HepG2 (cell line): ENCODE measurements at regions not wholly inside any gene's neighbourhood (a gene's known extent, or its start where the extent isn't known, plus 50 kb on each side); places are given as distances from the start of the nearest gene placed in this dataset.

ENCODE experiments used
- ATAC-seq: fragments of 200-7000 bp; cut with Tn5 transposase; 3 replicates; pipeline ENCODE4 v1.9.1; 2020; ENCODE audit warnings: mild to moderate bottlenecking, moderate library complexity
- BruUV-seq: library from RNA; stranded (reverse); fragments of 400-500 nt; replicated peaks from 2 replicates; lab custom pipeline; 2021; lab: Mats Ljungman, UMichigan
- CTCF ChIA-PET: fragments of 300-600 bp; formaldehyde crosslinking; extraction: SDS; loops from one replicate; lab custom pipeline; 2021; ENCODE audit warnings: low total read pairs, inconsistent platforms, low intra/inter-chr PET ratio; lab: Yijun Ruan, JAX
- POLR2A ChIA-PET: fragments of 350-600 bp; sonication (Branson Sonifier 250); formaldehyde crosslinking; loops from one replicate; lab custom pipeline; 2020; ENCODE audit warnings: antibody characterized with exemption, inconsistent platforms; lab: Yijun Ruan, JAX
- DNase-seq: peaks from one replicate; pipeline ENCODE4 v3.0.0-alpha.2; 2015; ENCODE audit warnings: low spot score
- FAIRE-seq: peaks from 3 replicates; lab custom pipeline; 2011; peaks lifted over from hg19 to GRCh38; lab: Jason Lieb, UNC
- H2AFZ ChIP-seq: one replicate; pipeline ENCODE4 v1.6.1; 2011; ENCODE audit warnings: low read length, inconsistent platforms
- H3K27ac ChIP-seq: fragments of 300-600 bp; 3 replicates; pipeline ENCODE4 v1.8.0; 2011; ENCODE audit warnings: mixed run types, mild to moderate bottlenecking, mixed read lengths, low read length, inconsistent platforms; ENCODE audit not compliant: insufficient read depth; ENCODE audit errors: extremely low read length
- H3K27me3 ChIP-seq, 2 experiments: fragments of 200-600 bp in 1 of 2; 2 replicates in 1 of 2; 3 replicates in 1 of 2; pipeline versions ENCODE4 v1.6.0 to v1.8.0; 2011; ENCODE audit warnings: low read length in 2 of 2, mild to moderate bottlenecking in 2 of 2, moderate library complexity in 2 of 2, inconsistent platforms in 1 of 2; ENCODE audit not compliant: insufficient read depth in 2 of 2, control insufficient read depth in 1 of 2
- H3K36me3 ChIP-seq, 2 experiments: fragments of 200-600 bp in 1 of 2; replicated peaks in 1 of 2; 2 replicates in 1 of 2; 3 replicates in 1 of 2; pipeline versions ENCODE4 v1.5.1 to v1.8.0; 2011; ENCODE audit warnings: low read length in 2 of 2, inconsistent platforms in 1 of 2; ENCODE audit not compliant: insufficient read depth in 2 of 2, control insufficient read depth in 1 of 2
- H3K4me1 ChIP-seq: 2 replicates; pipeline ENCODE4 v1.5.1; 2012; ENCODE audit warnings: low read length, inconsistent platforms; ENCODE audit not compliant: insufficient read depth
- H3K4me2 ChIP-seq: 2 replicates; pipeline ENCODE4 v1.6.0; 2011; ENCODE audit warnings: low read depth, low read length, inconsistent platforms
- H3K4me3 ChIP-seq, 3 experiments: fragments of 200-600 bp in 1 of 3; sonication (generic), shearing (Covaris generic) in 1 of 3; replicated peaks in 1 of 3; 2 replicates each; pipeline ENCODE4 v1.5.1; 2011 to 2016; ENCODE audit warnings: low read length in 3 of 3, inconsistent platforms in 2 of 3, low read depth in 2 of 3, mild to moderate bottlenecking in 2 of 3, control low read depth in 1 of 3, mixed read lengths in 1 of 3; ENCODE audit not compliant: insufficient read depth in 1 of 3
- H3K79me2 ChIP-seq: one replicate; pipeline ENCODE4 v1.6.1; 2011; ENCODE audit warnings: low read length, inconsistent platforms; ENCODE audit not compliant: insufficient read depth
- H3K9ac ChIP-seq: 2 replicates; pipeline ENCODE4 v1.6.0; 2011; ENCODE audit warnings: mild to moderate bottlenecking, low read depth, low read length, inconsistent platforms; ENCODE audit not compliant: insufficient read depth
- H3K9me3 ChIP-seq: 2 replicates; pipeline ENCODE4 v1.5.1; 2012; ENCODE audit warnings: mild to moderate bottlenecking, low read length
- H4K20me1 ChIP-seq: 2 replicates; pipeline ENCODE4 v1.6.0; 2011; ENCODE audit warnings: inconsistent platforms, mild to moderate bottlenecking, low read length, moderate library complexity; ENCODE audit not compliant: insufficient read depth
- CENPX ChIP-seq: sonication (generic); formaldehyde crosslinking; IDR thresholded peaks from 2 replicates; pipeline ENCODE4 v1.9.0; 2021; ENCODE audit warnings: mild to moderate bottlenecking, missing genetic modification reagents, moderate library complexity
- ZNF160 ChIP-seq: sonication (generic); formaldehyde crosslinking; IDR thresholded peaks from 2 replicates; pipeline ENCODE4 v1.8.0; 2022; ENCODE audit warnings: mild to moderate bottlenecking, inconsistent platforms, missing genetic modification reagents
- WGBS: methylation state at CpG from one replicate; pipeline ENCODE4 v1.1.6; 2017; ENCODE audit warnings: low lambda C conversion rate; 5-methylcytosine and 5-hydroxymethylcytosine counted together
- in situ Hi-C: cut with HindIII; loops from 2 replicates; pipeline ENCODE4 v1.10.0; 2017; ENCODE audit warnings: low pct_unique_long_range_greater_than_20kb; ENCODE audit not compliant: extremely low pct_ligation_motif_present
- intact Hi-C: fragments of 100-400 bp; cut with micrococcal nuclease; formaldehyde crosslinking; loops from one replicate; pipeline ENCODE4 v1.10.0; 2022; ENCODE audit not compliant: unreplicated experiment
- TF ChIP-seq, protein P1 (sequence below): sonication (generic); formaldehyde crosslinking; conservative IDR thresholded peaks from 2 replicates; pipeline ENCODE4 v1.4.0; 2020; ENCODE audit warnings: missing genetic modification reagents
- TF ChIP-seq, protein P2 (sequence below): sonication (generic); formaldehyde crosslinking; IDR thresholded peaks from 2 replicates; pipeline ENCODE4 v1.9.0; 2021; ENCODE audit warnings: mild to moderate bottlenecking, missing genetic modification reagents
- TF ChIP-seq, protein P3 (sequence below): sonication (generic); formaldehyde crosslinking; IDR thresholded peaks from 2 replicates; pipeline ENCODE4 v1.4.0; 2020; ENCODE audit warnings: missing genetic modification reagents, mild to moderate bottlenecking, borderline replicate concordance
- TF ChIP-seq, protein P4 (sequence below): sonication (generic); formaldehyde crosslinking; IDR thresholded peaks from 2 replicates; pipeline ENCODE4 v1.8.1; 2023; ENCODE audit warnings: mild to moderate bottlenecking, missing genetic modification reagents

- no peak for FAIRE-seq
- 11% methylated on average over 1 of the region's 1 CpG for WGBS
- H2AFZ ChIP-seq, result no peak overlapping the region
Observed at GRCh38 chr5:27414099-27414498, 375.7 kb upstream of the CDH9 start.

DNA sequence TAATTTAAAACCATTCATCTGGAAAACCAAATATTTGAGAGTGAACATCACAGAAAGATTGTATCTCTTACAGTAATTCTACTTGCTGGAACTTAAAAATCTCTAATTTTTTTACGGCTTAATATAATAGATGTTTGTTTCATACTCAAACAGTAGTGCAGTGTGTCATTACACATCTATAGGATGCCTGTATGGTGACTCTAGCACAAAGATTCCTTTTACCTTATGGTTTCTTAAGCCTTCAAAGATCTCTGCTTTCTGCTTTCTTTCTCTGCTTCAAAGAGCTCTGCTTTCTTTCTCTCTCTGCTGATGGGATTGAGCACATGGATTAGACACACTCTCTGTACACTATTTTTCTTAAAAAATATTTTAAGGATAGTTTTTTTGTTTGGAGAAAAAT, 374.0 kb upstream of the CDH9 start:
- no peak for ATAC-seq
- ChIA-PET CTCF (no interaction called here), POLR2A (no interaction called here)
- Histone ChIP-seq H3K4me3 (no peak overlapping the region), H3K9me3 (no peaks in the 10 kb centered on the region), H2AFZ (no peak overlapping the region), H3K27ac (no peak overlapping the region), H3K27me3 (no peaks in the 10 kb centered on the region), H3K4me2 (no peak overlapping the region), H3K9ac (no peak overlapping the region), H3K79me2 (no peaks in the 10 kb centered on the region), H3K36me3 (no peaks in the 10 kb centered on the region), H3K4me1 (no peaks in the 10 kb centered on the region), H4K20me1 (no peaks in the 10 kb centered on the region)
- intact Hi-C loops, result no loop called here
- in situ Hi-C loops, result no loop called here
- 31% methylated on average over 1 of the region's 1 CpG for WGBS
- FAIRE-seq, result no peak
- no peak for DNase-seq
- no TSS peak for BruUV-seq
- TF ChIP-seq, protein P1, sequence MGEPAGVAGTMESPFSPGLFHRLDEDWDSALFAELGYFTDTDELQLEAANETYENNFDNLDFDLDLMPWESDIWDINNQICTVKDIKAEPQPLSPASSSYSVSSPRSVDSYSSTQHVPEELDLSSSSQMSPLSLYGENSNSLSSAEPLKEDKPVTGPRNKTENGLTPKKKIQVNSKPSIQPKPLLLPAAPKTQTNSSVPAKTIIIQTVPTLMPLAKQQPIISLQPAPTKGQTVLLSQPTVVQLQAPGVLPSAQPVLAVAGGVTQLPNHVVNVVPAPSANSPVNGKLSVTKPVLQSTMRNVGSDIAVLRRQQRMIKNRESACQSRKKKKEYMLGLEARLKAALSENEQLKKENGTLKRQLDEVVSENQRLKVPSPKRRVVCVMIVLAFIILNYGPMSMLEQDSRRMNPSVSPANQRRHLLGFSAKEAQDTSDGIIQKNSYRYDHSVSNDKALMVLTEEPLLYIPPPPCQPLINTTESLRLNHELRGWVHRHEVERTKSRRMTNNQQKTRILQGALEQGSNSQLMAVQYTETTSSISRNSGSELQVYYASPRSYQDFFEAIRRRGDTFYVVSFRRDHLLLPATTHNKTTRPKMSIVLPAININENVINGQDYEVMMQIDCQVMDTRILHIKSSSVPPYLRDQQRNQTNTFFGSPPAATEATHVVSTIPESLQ, result no peak
- TF ChIP-seq, protein P2, sequence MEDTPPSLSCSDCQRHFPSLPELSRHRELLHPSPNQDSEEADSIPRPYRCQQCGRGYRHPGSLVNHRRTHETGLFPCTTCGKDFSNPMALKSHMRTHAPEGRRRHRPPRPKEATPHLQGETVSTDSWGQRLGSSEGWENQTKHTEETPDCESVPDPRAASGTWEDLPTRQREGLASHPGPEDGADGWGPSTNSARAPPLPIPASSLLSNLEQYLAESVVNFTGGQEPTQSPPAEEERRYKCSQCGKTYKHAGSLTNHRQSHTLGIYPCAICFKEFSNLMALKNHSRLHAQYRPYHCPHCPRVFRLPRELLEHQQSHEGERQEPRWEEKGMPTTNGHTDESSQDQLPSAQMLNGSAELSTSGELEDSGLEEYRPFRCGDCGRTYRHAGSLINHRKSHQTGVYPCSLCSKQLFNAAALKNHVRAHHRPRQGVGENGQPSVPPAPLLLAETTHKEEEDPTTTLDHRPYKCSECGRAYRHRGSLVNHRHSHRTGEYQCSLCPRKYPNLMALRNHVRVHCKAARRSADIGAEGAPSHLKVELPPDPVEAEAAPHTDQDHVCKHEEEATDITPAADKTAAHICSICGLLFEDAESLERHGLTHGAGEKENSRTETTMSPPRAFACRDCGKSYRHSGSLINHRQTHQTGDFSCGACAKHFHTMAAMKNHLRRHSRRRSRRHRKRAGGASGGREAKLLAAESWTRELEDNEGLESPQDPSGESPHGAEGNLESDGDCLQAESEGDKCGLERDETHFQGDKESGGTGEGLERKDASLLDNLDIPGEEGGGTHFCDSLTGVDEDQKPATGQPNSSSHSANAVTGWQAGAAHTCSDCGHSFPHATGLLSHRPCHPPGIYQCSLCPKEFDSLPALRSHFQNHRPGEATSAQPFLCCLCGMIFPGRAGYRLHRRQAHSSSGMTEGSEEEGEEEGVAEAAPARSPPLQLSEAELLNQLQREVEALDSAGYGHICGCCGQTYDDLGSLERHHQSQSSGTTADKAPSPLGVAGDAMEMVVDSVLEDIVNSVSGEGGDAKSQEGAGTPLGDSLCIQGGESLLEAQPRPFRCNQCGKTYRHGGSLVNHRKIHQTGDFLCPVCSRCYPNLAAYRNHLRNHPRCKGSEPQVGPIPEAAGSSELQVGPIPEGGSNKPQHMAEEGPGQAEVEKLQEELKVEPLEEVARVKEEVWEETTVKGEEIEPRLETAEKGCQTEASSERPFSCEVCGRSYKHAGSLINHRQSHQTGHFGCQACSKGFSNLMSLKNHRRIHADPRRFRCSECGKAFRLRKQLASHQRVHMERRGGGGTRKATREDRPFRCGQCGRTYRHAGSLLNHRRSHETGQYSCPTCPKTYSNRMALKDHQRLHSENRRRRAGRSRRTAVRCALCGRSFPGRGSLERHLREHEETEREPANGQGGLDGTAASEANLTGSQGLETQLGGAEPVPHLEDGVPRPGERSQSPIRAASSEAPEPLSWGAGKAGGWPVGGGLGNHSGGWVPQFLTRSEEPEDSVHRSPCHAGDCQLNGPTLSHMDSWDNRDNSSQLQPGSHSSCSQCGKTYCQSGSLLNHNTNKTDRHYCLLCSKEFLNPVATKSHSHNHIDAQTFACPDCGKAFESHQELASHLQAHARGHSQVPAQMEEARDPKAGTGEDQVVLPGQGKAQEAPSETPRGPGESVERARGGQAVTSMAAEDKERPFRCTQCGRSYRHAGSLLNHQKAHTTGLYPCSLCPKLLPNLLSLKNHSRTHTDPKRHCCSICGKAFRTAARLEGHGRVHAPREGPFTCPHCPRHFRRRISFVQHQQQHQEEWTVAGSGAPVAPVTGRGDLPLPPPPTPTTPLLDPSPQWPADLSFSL (CRISPR knock-in tag), result no peak
- TF ChIP-seq, protein P3, sequence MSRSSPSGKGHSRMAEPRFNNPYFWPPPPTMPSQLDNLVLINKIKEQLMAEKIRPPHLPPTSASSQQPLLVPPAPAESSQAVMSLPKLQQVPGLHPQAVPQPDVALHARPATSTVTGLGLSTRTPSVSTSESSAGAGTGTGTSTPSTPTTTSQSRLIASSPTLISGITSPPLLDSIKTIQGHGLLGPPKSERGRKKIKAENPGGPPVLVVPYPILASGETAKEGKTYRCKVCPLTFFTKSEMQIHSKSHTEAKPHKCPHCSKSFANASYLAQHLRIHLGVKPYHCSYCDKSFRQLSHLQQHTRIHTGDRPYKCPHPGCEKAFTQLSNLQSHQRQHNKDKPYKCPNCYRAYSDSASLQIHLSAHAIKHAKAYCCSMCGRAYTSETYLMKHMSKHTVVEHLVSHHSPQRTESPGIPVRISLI (CRISPR knock-in tag), result no peak
- no peak for TF ChIP-seq ZNF160

More at GRCh38 chr5:27414099-27414498, 375.7 kb upstream of the CDH9 start:
- ChIA-PET CTCF (no interaction called here), POLR2A (no interaction called here)
- in situ Hi-C loops (no loop called here), intact Hi-C loops (no loop called here)
- BruUV-seq, result no TSS peak
- Histone ChIP-seq H3K9me3 (no peaks in the 10 kb centered on the region), H3K4me1 (no peaks in the 10 kb centered on the region), H3K9ac (no peak overlapping the region), H3K27ac (no peak overlapping the region), H3K79me2 (no peaks in the 10 kb centered on the region), H3K4me2 (no peak overlapping the region), H3K4me3 (no peak overlapping the region), H3K36me3 (no peaks in the 10 kb centered on the region), H4K20me1 (no peaks in the 10 kb centered on the region), H3K27me3 (no peaks in the 10 kb centered on the region)
- TF ChIP-seq CENPX (CRISPR knock-in tag), result no peak
- TF ChIP-seq, protein P4, sequence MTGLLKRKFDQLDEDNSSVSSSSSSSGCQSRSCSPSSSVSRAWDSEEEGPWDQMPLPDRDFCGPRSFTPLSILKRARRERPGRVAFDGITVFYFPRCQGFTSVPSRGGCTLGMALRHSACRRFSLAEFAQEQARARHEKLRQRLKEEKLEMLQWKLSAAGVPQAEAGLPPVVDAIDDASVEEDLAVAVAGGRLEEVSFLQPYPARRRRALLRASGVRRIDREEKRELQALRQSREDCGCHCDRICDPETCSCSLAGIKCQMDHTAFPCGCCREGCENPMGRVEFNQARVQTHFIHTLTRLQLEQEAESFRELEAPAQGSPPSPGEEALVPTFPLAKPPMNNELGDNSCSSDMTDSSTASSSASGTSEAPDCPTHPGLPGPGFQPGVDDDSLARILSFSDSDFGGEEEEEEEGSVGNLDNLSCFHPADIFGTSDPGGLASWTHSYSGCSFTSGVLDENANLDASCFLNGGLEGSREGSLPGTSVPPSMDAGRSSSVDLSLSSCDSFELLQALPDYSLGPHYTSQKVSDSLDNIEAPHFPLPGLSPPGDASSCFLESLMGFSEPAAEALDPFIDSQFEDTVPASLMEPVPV (CRISPR knock-in tag), result no peak
- DNase-seq (no peak), ATAC-seq (no peak)
